Stimulated activated CD4-positive, alpha-beta T cell treated with anti-CD3 and anti-CD28 coated beads, Interleukin-12 subunit alpha, Interleukin-12 subunit beta, amount 100 ng/mL, for 4 hours (primary cell): ENCODE measurements at regions not wholly inside any gene's neighbourhood (a gene's known extent, or its start where the extent isn't known, plus 50 kb on each side); places are given as distances from the start of the nearest gene placed in this dataset.
"Not testable (repeated sequence)": the region's sequence is repeated elsewhere in the genome, so short reads cannot be mapped to it uniquely, and the experiment has no call there.

ENCODE experiments used
- DNase-seq: peaks from one replicate; pipeline ENCODE4 v3.0.0-alpha.2; 2020

- no peak for DNase-seq
These were observed 384.8 kb downstream of the TMEM121 start for GRCh38 chr14:105911006-105911847.

GRCh38 chr14:105911848-105912292 is 385.5 kb downstream of the TMEM121 start:
- not testable (repeated sequence) for DNase-seq

DNA sequence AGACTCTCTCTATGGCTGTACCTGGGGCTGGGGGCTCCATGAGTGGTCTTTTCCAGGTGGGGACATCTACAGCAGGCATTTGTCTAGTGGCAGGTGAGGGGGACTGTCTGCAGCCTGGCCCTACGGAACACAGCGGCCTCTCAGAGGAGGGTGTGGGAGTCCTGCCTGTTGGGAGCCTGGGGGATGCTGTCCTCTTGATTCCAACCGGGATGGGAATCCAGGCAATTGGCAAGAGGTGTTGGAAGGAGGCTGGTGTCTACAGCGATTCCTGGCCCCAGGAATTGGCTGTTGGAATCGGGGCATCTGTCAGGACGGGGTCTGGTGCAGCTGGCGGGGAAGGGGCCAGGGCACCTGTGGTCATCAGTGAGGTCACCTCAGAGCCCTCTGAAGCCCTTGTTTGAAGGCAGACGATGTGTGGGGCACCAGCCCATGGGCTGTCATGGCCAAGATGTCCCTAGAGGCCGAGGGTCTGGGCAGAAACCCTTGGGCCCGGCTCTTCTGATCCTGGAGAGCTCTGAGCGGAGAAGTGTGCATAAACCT is 386.3 kb downstream of the TMEM121 start:
- DNase-seq = no peak

DNA sequence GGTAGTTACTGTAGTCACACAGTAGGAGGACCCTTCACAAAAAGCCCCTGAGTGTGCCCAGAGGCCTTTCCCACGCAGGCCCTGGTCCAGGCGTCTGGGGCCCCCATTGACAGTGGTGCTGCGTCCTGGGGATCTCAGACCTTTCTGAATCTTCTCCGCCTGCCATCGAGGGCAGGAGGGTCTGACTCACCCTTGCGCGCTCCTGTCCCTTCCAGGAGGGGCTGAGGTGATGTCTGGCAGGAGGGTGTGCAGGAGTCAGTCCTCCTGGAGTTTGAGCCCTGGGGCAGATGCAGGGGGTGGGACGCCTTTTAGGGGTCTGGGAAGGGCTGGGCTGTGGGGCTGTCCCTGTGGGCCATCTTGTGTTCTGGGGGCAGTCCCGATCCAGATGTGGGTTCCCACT is 386.8 kb downstream of the TMEM121 start:
- DNase-seq = no peak

- no peak for DNase-seq
These were observed 387.5 kb downstream of the TMEM121 start for GRCh38 chr14:105913861-105914260.

- DNase-seq = not testable (repeated sequence)
These were observed 387.9 kb downstream of the TMEM121 start for GRCh38 chr14:105914281-105914680.

GRCh38 chr14:105914738-105915385 is 388.5 kb downstream of the TMEM121 start:
- DNase-seq = no peak

GRCh38 chr14:105915546-105915945 is 389.2 kb downstream of the TMEM121 start:
- DNase-seq = not testable (repeated sequence)

GRCh38 chr14:105917136-105917932 is 391.0 kb downstream of the TMEM121 start:
- not testable (repeated sequence) for DNase-seq

DNA sequence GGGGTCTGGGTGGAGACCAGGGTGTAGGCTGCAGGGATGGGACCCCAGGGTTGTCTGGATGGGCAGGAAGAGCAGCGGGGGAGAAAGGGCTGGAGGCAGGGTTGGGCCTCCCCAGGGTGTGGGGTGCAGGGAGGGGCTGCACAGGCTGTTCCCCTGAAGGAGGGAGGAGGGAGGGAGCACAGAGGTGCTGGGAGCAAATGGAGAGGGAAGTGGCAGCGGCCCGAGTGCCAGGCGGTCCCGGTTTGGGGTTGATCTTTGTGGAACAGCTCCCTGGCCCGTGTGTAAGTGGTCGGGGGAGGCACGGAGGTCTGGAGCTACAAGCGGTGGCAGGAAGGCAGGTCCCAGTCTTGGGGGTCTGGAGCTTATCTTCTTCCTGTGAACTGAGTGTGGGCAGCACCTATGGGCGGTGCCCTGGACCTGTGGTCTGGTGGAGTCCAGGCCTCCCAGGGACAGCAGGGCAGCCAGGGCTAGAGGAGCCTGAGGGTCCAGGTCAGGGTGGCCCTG is 391.6 kb downstream of the TMEM121 start:
- no peak for DNase-seq

- no peak for DNase-seq
These were observed 392.3 kb downstream of the TMEM121 start for GRCh38 chr14:105918496-105919262.

DNA sequence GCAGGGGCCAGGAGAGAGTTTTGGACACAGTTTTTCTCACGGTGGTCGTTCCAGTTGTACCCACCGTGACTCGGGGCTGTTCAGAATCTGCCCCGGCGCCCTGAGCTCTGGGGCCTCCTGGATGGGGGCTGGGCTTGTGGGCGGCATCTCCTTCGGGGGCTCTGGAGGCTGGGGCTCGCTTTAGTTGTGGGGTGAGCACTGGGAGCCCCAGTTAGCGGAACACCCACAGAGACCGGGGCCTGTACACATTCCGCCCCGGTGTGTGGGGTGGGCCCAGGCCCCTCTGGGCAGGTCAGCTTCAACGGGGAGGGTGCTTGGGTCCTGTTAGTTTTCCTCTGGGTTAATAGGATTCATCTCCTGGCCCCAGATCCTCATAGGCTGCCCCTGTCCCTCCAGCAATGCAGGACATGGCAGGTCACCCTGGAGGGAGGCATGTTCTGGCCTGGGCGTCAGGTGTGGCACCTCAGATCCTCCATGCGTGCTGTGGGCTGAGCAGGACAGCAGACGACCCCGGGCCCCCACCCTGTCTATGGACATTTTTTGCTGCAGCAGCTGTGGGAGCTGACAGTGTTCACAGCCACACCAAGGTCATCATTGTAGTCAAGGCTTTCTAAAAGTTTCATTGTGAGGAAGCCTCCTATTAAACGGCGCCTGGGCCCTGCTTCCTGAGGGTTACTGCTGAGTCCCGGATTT is 393.2 kb downstream of the TMEM121 start:
- DNase-seq = no peak

DNA sequence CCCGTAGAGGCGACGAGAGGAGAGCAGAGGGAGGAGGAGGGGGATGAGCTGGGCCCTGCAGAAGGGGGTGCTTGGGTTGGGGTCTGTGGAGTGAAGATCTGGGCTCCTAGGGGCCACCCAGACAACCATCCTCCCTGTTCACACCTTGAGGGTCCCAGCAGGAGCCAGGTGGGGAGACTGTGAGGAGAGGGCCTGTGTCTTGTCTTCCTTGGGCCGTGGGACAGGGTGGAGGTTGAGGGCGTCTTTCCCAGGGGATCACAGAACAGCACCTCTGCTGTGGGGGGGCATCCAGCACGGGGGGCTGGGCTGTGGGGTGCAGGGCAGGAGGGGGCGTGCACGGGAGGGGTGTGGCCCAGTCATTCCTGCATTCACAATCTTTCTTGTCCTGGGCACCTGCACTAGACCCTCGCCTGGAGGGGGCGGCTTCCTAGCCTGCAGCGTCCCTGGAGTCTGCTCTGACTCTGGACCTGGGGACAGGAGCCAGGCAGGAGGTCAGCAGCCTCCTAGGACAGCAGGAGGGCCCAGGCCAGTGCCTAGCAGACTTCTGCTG is 393.8 kb downstream of the TMEM121 start:
- DNase-seq = not testable (repeated sequence)

GRCh38 chr14:105920803-105921755 is 394.7 kb downstream of the TMEM121 start:
- not testable (repeated sequence) for DNase-seq

DNA sequence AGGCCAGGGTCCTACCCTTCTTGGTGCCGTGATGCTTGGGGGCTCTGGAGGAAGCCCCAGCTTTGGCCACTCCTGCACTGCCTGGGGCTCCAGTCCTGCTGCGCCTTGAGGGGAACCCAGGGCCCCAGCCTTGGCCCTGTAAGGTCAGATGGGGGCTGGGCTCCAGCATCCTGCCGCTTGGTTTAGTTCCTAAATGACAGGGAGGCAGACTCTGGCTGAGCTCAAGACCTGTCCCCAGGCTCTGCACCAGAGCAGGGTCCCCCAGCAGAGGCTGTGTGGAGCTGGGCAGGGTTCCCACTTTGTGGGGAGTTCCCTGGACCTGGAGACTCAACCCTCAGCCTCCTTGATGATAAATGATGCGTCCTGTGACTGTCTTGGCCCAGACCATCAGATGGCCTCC is 395.4 kb downstream of the TMEM121 start:
- DNase-seq = not testable (repeated sequence)

DNA sequence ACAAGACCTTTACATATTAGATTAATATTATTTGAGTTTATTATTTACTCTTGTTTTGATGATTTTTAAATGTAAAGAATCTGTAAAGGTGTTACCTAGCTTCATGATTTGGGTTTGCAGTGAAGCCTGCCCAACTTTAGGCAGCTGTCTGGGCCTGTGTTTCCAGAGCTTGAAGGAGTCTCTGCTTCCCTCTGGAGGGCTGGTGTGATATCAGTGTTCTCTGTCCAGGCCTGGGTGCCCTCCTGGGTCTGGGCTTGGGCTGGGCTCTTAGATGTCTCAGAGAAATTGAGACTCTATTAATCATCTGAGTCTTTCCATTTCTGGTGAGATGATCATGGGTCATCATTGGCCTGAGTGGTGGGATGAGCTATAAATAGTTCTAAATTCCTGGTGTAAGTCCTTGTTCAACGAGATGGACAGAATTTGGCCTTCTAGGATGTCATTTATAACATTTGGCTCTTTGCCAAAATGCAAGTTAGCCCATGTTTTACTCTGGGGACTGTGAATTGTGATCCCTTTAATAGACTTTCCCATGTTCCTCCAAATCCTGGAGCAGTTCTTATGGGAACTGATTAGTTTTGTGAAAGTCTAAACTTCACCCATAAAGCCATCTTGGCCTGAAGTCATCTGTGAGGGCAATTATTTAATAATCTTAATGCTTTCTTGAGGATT is 397.3 kb downstream of the TMEM121 start:
- not testable (repeated sequence) for DNase-seq

GRCh38 chr14:105924951-105925591 is 398.7 kb downstream of the TMEM121 start:
- no peak for DNase-seq

DNA sequence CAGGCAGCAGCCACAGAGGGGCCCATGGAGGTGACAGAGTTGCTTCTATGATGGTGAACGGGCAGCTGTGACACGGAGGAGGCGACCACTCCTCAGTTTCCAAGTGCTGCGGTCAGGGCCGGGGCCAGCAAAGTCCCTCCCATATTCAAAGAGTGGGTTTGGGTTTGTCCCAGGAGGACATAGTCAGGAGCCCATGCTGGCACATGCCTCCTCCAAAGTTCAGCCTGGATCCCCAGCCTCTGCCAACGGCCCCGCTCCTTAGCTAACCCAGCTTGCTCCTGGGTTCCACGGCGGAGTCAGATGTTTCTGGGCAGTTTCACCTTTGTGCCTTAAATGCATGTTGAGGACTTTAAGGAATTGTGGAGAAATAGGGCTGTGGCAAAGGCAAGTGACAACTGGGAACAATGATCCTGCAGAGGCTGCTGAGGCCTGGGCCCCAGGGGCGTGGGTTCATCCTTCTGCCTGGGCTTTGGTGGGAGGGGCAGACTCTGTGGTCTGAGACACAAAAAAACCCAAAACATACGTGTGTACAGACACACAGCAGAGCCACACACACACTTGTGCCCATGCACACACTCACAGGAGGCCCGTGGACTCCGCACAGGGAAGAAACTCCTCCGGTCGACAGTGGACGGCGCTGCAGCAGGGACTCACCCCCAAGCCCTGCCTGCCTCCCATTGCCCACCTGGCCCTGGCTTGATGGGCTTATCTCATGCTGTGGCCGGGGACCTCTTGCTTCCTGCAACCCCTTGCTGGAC is 399.4 kb downstream of the TMEM121 start:
- DNase-seq = no peak
